GM23338 (cell line): ENCODE measurements at regions not wholly inside any gene's neighbourhood (a gene's known extent, or its start where the extent isn't known, plus 50 kb on each side); places are given as distances from the start of the nearest gene placed in this dataset.

Experiments
- CREB1 ChIP-seq: fragments of 250-450 bp; sonication (Bioruptor Pico); IDR thresholded peaks from 2 replicates; pipeline ENCODE4 v1.5.0; 2020; ENCODE audit warnings: low read depth, mild to moderate bottlenecking, moderate library complexity
- EZH2 ChIP-seq: fragments of 200-600 bp; sonication (generic); IDR thresholded peaks from one replicate; pipeline ENCODE4 v1.8.0; 2017; ENCODE audit warnings: antibody characterized with exemption, mild to moderate bottlenecking, low read depth; ENCODE audit not compliant: unreplicated experiment
- POLR2AphosphoS5 ChIP-seq: IDR thresholded peaks from 2 replicates; pipeline ENCODE4 v1.6.1; 2016; ENCODE audit warnings: antibody characterized with exemption, low read depth
- TF ChIP-seq, protein P1 (sequence below): IDR thresholded peaks from one replicate; pipeline ENCODE4 v1.6.1; 2018; ENCODE audit warnings: antibody characterized with exemption; ENCODE audit not compliant: unreplicated experiment
- TF ChIP-seq, protein P2 (sequence below), 2 experiments: fragments of 200-600 bp in 1 of 2; sonication (generic) in 1 of 2; conservative IDR thresholded peaks; 2 replicates each; pipeline versions ENCODE4 v1.5.1 to v1.6.1; 2016 to 2017; ENCODE audit warnings: antibody characterized with exemption in 2 of 2, low read depth in 2 of 2, mild to moderate bottlenecking in 2 of 2, moderate library complexity in 1 of 2

GRCh38 chr3:77835921-77836320 lies 796.0 kb downstream of the ROBO2 start:
- TF ChIP-seq EZH2 (no peak), POLR2AphosphoS5 (no peak), CREB1 (CRISPR knock-in tag) (no peak)
- TF ChIP-seq, protein P1, sequence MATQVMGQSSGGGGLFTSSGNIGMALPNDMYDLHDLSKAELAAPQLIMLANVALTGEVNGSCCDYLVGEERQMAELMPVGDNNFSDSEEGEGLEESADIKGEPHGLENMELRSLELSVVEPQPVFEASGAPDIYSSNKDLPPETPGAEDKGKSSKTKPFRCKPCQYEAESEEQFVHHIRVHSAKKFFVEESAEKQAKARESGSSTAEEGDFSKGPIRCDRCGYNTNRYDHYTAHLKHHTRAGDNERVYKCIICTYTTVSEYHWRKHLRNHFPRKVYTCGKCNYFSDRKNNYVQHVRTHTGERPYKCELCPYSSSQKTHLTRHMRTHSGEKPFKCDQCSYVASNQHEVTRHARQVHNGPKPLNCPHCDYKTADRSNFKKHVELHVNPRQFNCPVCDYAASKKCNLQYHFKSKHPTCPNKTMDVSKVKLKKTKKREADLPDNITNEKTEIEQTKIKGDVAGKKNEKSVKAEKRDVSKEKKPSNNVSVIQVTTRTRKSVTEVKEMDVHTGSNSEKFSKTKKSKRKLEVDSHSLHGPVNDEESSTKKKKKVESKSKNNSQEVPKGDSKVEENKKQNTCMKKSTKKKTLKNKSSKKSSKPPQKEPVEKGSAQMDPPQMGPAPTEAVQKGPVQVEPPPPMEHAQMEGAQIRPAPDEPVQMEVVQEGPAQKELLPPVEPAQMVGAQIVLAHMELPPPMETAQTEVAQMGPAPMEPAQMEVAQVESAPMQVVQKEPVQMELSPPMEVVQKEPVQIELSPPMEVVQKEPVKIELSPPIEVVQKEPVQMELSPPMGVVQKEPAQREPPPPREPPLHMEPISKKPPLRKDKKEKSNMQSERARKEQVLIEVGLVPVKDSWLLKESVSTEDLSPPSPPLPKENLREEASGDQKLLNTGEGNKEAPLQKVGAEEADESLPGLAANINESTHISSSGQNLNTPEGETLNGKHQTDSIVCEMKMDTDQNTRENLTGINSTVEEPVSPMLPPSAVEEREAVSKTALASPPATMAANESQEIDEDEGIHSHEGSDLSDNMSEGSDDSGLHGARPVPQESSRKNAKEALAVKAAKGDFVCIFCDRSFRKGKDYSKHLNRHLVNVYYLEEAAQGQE = no peak
- TF ChIP-seq, protein P2, sequence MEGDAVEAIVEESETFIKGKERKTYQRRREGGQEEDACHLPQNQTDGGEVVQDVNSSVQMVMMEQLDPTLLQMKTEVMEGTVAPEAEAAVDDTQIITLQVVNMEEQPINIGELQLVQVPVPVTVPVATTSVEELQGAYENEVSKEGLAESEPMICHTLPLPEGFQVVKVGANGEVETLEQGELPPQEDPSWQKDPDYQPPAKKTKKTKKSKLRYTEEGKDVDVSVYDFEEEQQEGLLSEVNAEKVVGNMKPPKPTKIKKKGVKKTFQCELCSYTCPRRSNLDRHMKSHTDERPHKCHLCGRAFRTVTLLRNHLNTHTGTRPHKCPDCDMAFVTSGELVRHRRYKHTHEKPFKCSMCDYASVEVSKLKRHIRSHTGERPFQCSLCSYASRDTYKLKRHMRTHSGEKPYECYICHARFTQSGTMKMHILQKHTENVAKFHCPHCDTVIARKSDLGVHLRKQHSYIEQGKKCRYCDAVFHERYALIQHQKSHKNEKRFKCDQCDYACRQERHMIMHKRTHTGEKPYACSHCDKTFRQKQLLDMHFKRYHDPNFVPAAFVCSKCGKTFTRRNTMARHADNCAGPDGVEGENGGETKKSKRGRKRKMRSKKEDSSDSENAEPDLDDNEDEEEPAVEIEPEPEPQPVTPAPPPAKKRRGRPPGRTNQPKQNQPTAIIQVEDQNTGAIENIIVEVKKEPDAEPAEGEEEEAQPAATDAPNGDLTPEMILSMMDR (conservative IDR thresholded peaks at IDR 0.05; ENCODE audit: low read depth in 2 of 2) = no peak
